PC-9 (cell line): ENCODE measurements at regions not wholly inside any gene's neighbourhood (a gene's known extent, or its start where the extent isn't known, plus 50 kb on each side); places are given as distances from the start of the nearest gene placed in this dataset.

Experiments
- EZH2 ChIP-seq: fragments of 200-600 bp; sonication (generic); IDR thresholded peaks from 2 replicates; pipeline ENCODE4 v1.8.0; 2017; ENCODE audit warnings: antibody characterized with exemption, low read depth
- TF ChIP-seq, protein P1 (sequence below): fragments of 200-600 bp; sonication (generic); conservative IDR thresholded peaks from 2 replicates; pipeline ENCODE4 v1.6.1; 2017; ENCODE audit warnings: mixed run types, antibody characterized with exemption, mild to moderate bottlenecking, moderate library complexity

DNA sequence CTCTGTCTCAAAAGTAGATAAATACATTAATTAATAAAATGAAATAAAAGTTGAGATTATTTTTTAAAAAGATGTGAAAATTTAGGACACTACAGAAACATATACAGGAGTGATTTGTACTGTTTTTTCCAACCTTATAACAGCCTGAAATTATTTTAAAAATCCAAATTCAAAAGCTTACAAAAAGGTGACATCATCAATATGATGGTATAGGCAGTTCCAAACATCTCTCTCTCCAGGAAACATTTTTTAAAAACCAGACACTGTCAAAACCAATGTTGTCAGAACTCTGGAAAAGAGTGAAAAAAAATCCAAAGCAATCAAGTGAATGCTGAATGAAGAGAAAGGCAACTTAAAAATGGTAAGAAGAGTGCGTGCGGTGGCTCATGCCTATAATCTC lies 76.7 kb downstream of the HHEX start:
- TF ChIP-seq, protein P1, sequence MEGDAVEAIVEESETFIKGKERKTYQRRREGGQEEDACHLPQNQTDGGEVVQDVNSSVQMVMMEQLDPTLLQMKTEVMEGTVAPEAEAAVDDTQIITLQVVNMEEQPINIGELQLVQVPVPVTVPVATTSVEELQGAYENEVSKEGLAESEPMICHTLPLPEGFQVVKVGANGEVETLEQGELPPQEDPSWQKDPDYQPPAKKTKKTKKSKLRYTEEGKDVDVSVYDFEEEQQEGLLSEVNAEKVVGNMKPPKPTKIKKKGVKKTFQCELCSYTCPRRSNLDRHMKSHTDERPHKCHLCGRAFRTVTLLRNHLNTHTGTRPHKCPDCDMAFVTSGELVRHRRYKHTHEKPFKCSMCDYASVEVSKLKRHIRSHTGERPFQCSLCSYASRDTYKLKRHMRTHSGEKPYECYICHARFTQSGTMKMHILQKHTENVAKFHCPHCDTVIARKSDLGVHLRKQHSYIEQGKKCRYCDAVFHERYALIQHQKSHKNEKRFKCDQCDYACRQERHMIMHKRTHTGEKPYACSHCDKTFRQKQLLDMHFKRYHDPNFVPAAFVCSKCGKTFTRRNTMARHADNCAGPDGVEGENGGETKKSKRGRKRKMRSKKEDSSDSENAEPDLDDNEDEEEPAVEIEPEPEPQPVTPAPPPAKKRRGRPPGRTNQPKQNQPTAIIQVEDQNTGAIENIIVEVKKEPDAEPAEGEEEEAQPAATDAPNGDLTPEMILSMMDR, result no peak
- no peak for TF ChIP-seq EZH2
